ENCODE measurements at regions not wholly inside any gene's neighbourhood (a gene's known extent, or its start where the extent isn't known, plus 50 kb on each side); places are given as distances from the start of the nearest gene placed in this dataset.

DNA sequence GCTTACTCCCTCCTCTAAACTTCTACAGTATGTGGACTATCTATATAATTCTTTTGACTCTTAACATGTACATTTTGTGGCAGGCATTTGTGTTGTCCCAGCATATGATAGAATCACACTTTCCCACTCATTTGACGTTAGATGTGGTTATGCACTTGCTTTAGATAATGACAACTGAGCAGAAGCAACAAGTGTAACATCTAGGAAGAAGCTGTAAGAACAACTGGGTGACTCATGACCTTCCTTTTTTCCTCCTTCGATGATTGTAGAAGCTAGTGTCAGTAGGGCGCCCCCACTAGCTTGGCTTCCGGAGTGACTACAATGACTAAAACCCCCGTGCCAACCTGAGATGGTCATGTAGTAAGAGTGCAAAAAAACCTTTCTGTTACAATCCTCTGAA, 74.6 kb upstream of the CEP85L start:
- no peak for TF ChIP-seq CTCF (conservative IDR thresholded peaks at IDR 0.05; ENCODE audit: low read depth, low read length)
- Histone ChIP-seq H4K20me1 (ENCODE audit: insufficient read depth) (no peaks in the 10 kb centered on the region), H3K4me1 (ENCODE audit: low read depth, poor library complexity, severe bottlenecking) (no peaks in the 10 kb centered on the region), H3K79me2 (ENCODE audit: insufficient read depth, low read depth) (no peaks in the 10 kb centered on the region), H3K9ac (no peak overlapping the region), H3K27me3 (ENCODE audit: insufficient read depth, low read depth) (no peaks in the 10 kb centered on the region), H3K4me2 (no peak overlapping the region), H3K27ac (no peak overlapping the region), H3K4me3 (IDR thresholded peaks at IDR 0.05; ENCODE audit: insufficient read depth, low read depth, low read length) (no peak overlapping the region), H3K36me3 (ENCODE audit: insufficient read depth) (no peaks in the 10 kb centered on the region), H2AFZ (ENCODE audit: low read depth) (no peak overlapping the region)

GRCh38 chr6:118724211-118724610, 72.8 kb upstream of the CEP85L start:
- no peak for TF ChIP-seq CTCF (conservative IDR thresholded peaks at IDR 0.05; ENCODE audit: low read depth, low read length)
- no peaks in the 10 kb centered on the region for H3K79me2 ChIP-seq (ENCODE audit: insufficient read depth, low read depth)
- H3K9ac ChIP-seq: no peak overlapping the region
- no peak overlapping the region for H3K4me3 ChIP-seq (IDR thresholded peaks at IDR 0.05; ENCODE audit: insufficient read depth, low read depth, low read length)
- no peaks in the 10 kb centered on the region for H3K27me3 ChIP-seq (ENCODE audit: insufficient read depth, low read depth)
- no peaks in the 10 kb centered on the region for H4K20me1 ChIP-seq (ENCODE audit: insufficient read depth)
- H2AFZ ChIP-seq (ENCODE audit: low read depth): no peak overlapping the region
- H3K4me1 ChIP-seq (ENCODE audit: low read depth, poor library complexity, severe bottlenecking): no peaks in the 10 kb centered on the region
- H3K36me3 ChIP-seq (ENCODE audit: insufficient read depth): no peaks in the 10 kb centered on the region
- H3K27ac ChIP-seq: no peak overlapping the region
- H3K4me2 ChIP-seq: no peak overlapping the region

- no peak for TF ChIP-seq CTCF (conservative IDR thresholded peaks at IDR 0.05; ENCODE audit: low read depth, low read length)
- no peak overlapping the region for H2AFZ ChIP-seq (ENCODE audit: low read depth)
- H3K4me1 ChIP-seq (ENCODE audit: low read depth, poor library complexity, severe bottlenecking): no peaks in the 10 kb centered on the region
These were observed 71.7 kb upstream of the CEP85L start for GRCh38 chr6:118722829-118723813.

DNA sequence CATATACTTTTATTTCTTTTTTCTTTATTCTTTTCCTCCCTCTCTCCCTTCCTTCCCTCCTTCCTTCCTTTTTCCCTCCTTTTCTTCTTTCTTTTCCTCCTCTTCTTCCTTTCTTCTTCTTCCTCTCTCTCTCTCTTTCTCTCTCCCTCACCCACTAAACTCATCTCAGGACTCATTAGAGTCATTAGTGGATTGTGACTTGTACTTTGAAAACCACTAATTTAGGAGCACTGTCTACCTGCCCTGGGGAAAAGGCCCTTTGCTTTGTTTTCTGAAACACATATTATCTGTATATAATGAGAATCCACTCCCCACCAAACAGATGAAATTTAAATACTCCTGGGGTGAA, 68.7 kb upstream of the CEP85L start:
- H3K27ac ChIP-seq: no peak overlapping the region

More at GRCh38 chr6:118722829-118723813, 71.7 kb upstream of the CEP85L start:
- H3K27me3 ChIP-seq (ENCODE audit: insufficient read depth, low read depth): no peaks in the 10 kb centered on the region
- H3K9ac ChIP-seq: no peak overlapping the region
- no peaks in the 10 kb centered on the region for H4K20me1 ChIP-seq (ENCODE audit: insufficient read depth)
- H3K36me3 ChIP-seq (ENCODE audit: insufficient read depth): no peaks in the 10 kb centered on the region
- no peak overlapping the region for H3K4me2 ChIP-seq
- H3K27ac ChIP-seq: no peak overlapping the region
- no peaks in the 10 kb centered on the region for H3K79me2 ChIP-seq (ENCODE audit: insufficient read depth, low read depth)
- no peak overlapping the region for H3K4me3 ChIP-seq (IDR thresholded peaks at IDR 0.05; ENCODE audit: insufficient read depth, low read depth, low read length)

More for the DNA sequence above, 68.7 kb upstream of the CEP85L start:
- Histone ChIP-seq H3K79me2 (ENCODE audit: insufficient read depth, low read depth) (no peaks in the 10 kb centered on the region), H3K4me1 (ENCODE audit: low read depth, poor library complexity, severe bottlenecking) (no peaks in the 10 kb centered on the region), H3K4me3 (IDR thresholded peaks at IDR 0.05; ENCODE audit: insufficient read depth, low read depth, low read length) (no peak overlapping the region), H3K36me3 (ENCODE audit: insufficient read depth) (no peaks in the 10 kb centered on the region), H3K27me3 (ENCODE audit: insufficient read depth, low read depth) (no peaks in the 10 kb centered on the region), H3K9ac (no peak overlapping the region), H4K20me1 (ENCODE audit: insufficient read depth) (no peaks in the 10 kb centered on the region), H2AFZ (ENCODE audit: low read depth) (no peak overlapping the region), H3K4me2 (no peak overlapping the region)
- TF ChIP-seq CTCF (conservative IDR thresholded peaks at IDR 0.05; ENCODE audit: low read depth, low read length): no peak

Data from KMS-11 (cell line).